Hepatocyte (in vitro differentiated cells): ENCODE measurements at regions not wholly inside any gene's neighbourhood (a gene's known extent, or its start where the extent isn't known, plus 50 kb on each side); places are given as distances from the start of the nearest gene placed in this dataset.

Experiments used
- DNase-seq: peaks from one replicate; pipeline ENCODE4 v3.0.0-alpha.2; 2016; ENCODE audit warnings: low spot score
- H2AFZ ChIP-seq: fragments of 200-600 bp; sonication (generic); 2 replicates; pipeline ENCODE4 v1.6.0; 2016; ENCODE audit warnings: antibody characterized with exemption, mild to moderate bottlenecking
- H3K27ac ChIP-seq: fragments of 200-600 bp; sonication (generic); 2 replicates; pipeline ENCODE4 v1.5.1; 2016; ENCODE audit warnings: mild to moderate bottlenecking
- H3K27me3 ChIP-seq: fragments of 200-600 bp; sonication (generic); 2 replicates; pipeline ENCODE4 v1.6.1; 2016
- H3K36me3 ChIP-seq: fragments of 200-600 bp; sonication (generic); replicated peaks from 2 replicates; pipeline ENCODE4 v1.5.1; 2016; ENCODE audit warnings: low read depth; ENCODE audit not compliant: insufficient read depth
- H3K4me1 ChIP-seq: fragments of 200-600 bp; sonication (generic); 2 replicates; pipeline ENCODE4 v1.5.1; 2016; ENCODE audit warnings: mild to moderate bottlenecking, moderate library complexity; ENCODE audit not compliant: insufficient read depth
- H3K4me2 ChIP-seq: fragments of 200-600 bp; sonication (generic); 2 replicates; pipeline ENCODE4 v1.6.0; 2016
- H3K4me3 ChIP-seq: fragments of 200-600 bp; sonication (generic); 2 replicates; pipeline ENCODE4 v1.5.1; 2016; ENCODE audit warnings: mild to moderate bottlenecking
- H3K79me2 ChIP-seq: fragments of 200-600 bp; sonication (generic); 2 replicates; pipeline ENCODE4 v1.6.0; 2017; ENCODE audit warnings: mild to moderate bottlenecking
- H3K9me2 ChIP-seq: fragments of 200-600 bp; sonication (generic); replicated peaks from 2 replicates; pipeline ENCODE4 v1.6.0; 2017; ENCODE audit warnings: mild to moderate bottlenecking; ENCODE audit not compliant: insufficient read depth
- H3K9me3 ChIP-seq: fragments of 200-600 bp; sonication (generic); 2 replicates; pipeline ENCODE4 v1.5.1; 2016; ENCODE audit warnings: low read depth, mild to moderate bottlenecking
- H4K20me1 ChIP-seq: fragments of 200-600 bp; sonication (generic); 2 replicates; pipeline ENCODE4 v1.6.0; 2016; ENCODE audit warnings: mild to moderate bottlenecking; ENCODE audit not compliant: insufficient read depth, poor library complexity, severe bottlenecking
- CTCF ChIP-seq: fragments of 200-600 bp; sonication (generic); IDR thresholded peaks from 2 replicates; pipeline ENCODE4 v1.5.1; 2016; ENCODE audit warnings: antibody characterized with exemption, mild to moderate bottlenecking; ENCODE audit not compliant: poor library complexity
- EZH2 ChIP-seq: fragments of 200-600 bp; sonication (generic); IDR thresholded peaks from 2 replicates; pipeline ENCODE4 v1.6.1; 2016; ENCODE audit warnings: antibody characterized with exemption, mild to moderate bottlenecking, borderline replicate concordance
- EZH2phosphoT487 ChIP-seq: fragments of 200-600 bp; sonication (generic); IDR thresholded peaks from one replicate; pipeline ENCODE4 v1.6.1; 2018; ENCODE audit warnings: antibody characterized with exemption, mild to moderate bottlenecking, low read depth, moderate library complexity; ENCODE audit not compliant: unreplicated experiment, severe bottlenecking
- WGBS: methylation state at CpG from one replicate; pipeline ENCODE4 v1.1.6; 2016; ENCODE audit warnings: low lambda C conversion rate; ENCODE audit errors: missing lambda C conversion rate; 5-methylcytosine and 5-hydroxymethylcytosine counted together

GRCh38 chr6:138609801-138610430 lies 110.6 kb upstream of the NHSL1 start:
- Histone ChIP-seq H3K79me2 (no peaks in the 10 kb centered on the region), H3K36me3 (no peaks in the 10 kb centered on the region), H3K4me3 (no peak overlapping the region), H3K27me3 (no peaks in the 10 kb centered on the region), H3K4me2 (no peak overlapping the region), H3K4me1 (no peaks in the 10 kb centered on the region), H4K20me1 (no peaks in the 10 kb centered on the region), H2AFZ (no peak overlapping the region), H3K9me2 (no peaks in the 10 kb centered on the region), H3K27ac (no peak overlapping the region), H3K9me3 (no peaks in the 10 kb centered on the region)
- TF ChIP-seq CTCF (no peak), EZH2 (no peak), EZH2phosphoT487 (no peak)
- no peak for DNase-seq
- WGBS = 95% methylated on average over 6 of the region's 6 CpGs

GRCh38 chr6:138610816-138611215 lies 111.5 kb upstream of the NHSL1 start:
- Histone ChIP-seq H2AFZ (no peak overlapping the region), H3K27me3 (no peaks in the 10 kb centered on the region), H3K79me2 (no peaks in the 10 kb centered on the region), H3K4me3 (no peak overlapping the region), H3K9me2 (no peaks in the 10 kb centered on the region), H3K36me3 (no peaks in the 10 kb centered on the region), H3K27ac (no peak overlapping the region), H4K20me1 (no peaks in the 10 kb centered on the region), H3K9me3 (no peaks in the 10 kb centered on the region), H3K4me2 (no peak overlapping the region), H3K4me1 (no peaks in the 10 kb centered on the region)
- WGBS = 89% methylated on average over 7 of the region's 7 CpGs
- no peak for TF ChIP-seq CTCF
- no peak for TF ChIP-seq EZH2
- TF ChIP-seq EZH2phosphoT487 = no peak
- DNase-seq = no peak

- Histone ChIP-seq H2AFZ (no peak overlapping the region), H3K4me3 (no peak overlapping the region), H3K36me3 (no peaks in the 10 kb centered on the region), H4K20me1 (no peaks in the 10 kb centered on the region), H3K9me3 (no peaks in the 10 kb centered on the region), H3K4me1 (no peaks in the 10 kb centered on the region), H3K27me3 (no peaks in the 10 kb centered on the region), H3K9me2 (no peaks in the 10 kb centered on the region), H3K4me2 (no peak overlapping the region), H3K79me2 (no peaks in the 10 kb centered on the region), H3K27ac (no peak overlapping the region)
- WGBS = 86% methylated on average over 2 of the region's 2 CpGs
- TF ChIP-seq EZH2 (no peak), CTCF (no peak), EZH2phosphoT487 (no peak)
- DNase-seq = no peak
Measured at GRCh38 chr6:138614151-138614550, 114.9 kb upstream of the NHSL1 start.
